ENCODE measurements at regions not wholly inside any gene's neighbourhood (a gene's known extent, or its start where the extent isn't known, plus 50 kb on each side); places are given as distances from the start of the nearest gene placed in this dataset.

- Mint-ChIP-seq H3K27me3 (ENCODE audit: unreplicated experiment) (peaks cover 2% of the 10 kb centered on the region), H3K4me1 (ENCODE audit: unreplicated experiment) (peaks cover 11% of the 10 kb centered on the region), H3K27ac (ENCODE audit: unreplicated experiment) (no peak overlapping the region), H3K9me3 (ENCODE audit: unreplicated experiment) (no peaks in the 10 kb centered on the region), H3K36me3 (ENCODE audit: low read depth, unreplicated experiment) (no peaks in the 10 kb centered on the region), H3K4me3 (ENCODE audit: unreplicated experiment) (no peak overlapping the region)
- no peak for TF ChIP-seq CTCF (IDR thresholded peaks at IDR 0.05; ENCODE audit: unreplicated experiment)
- DNase-seq (ENCODE audit: low spot score) = no peak
Measured at GRCh38 chr4:154081391-154081790, 292.5 kb upstream of the SFRP2 start.

- Mint-ChIP-seq H3K27me3 (ENCODE audit: unreplicated experiment) (no peaks in the 10 kb centered on the region), H3K27ac (ENCODE audit: unreplicated experiment) (no peak overlapping the region), H3K36me3 (ENCODE audit: low read depth, unreplicated experiment) (no peaks in the 10 kb centered on the region), H3K4me3 (ENCODE audit: unreplicated experiment) (no peak overlapping the region), H3K9me3 (ENCODE audit: unreplicated experiment) (no peaks in the 10 kb centered on the region), H3K4me1 (ENCODE audit: unreplicated experiment) (peaks cover 6% of the 10 kb centered on the region)
- no peak for DNase-seq (ENCODE audit: low spot score)
- TF ChIP-seq CTCF (IDR thresholded peaks at IDR 0.05; ENCODE audit: unreplicated experiment) = no peak
Measured at GRCh38 chr4:154078504-154079350, 289.8 kb upstream of the SFRP2 start.

GRCh38 chr4:154076921-154077320, 288.0 kb upstream of the SFRP2 start:
- Mint-ChIP-seq H3K4me3 (ENCODE audit: unreplicated experiment) (no peak overlapping the region), H3K27me3 (ENCODE audit: unreplicated experiment) (peaks cover 2% of the 10 kb centered on the region), H3K4me1 (ENCODE audit: unreplicated experiment) (no peaks in the 10 kb centered on the region), H3K9me3 (ENCODE audit: unreplicated experiment) (no peaks in the 10 kb centered on the region), H3K27ac (ENCODE audit: unreplicated experiment) (no peak overlapping the region), H3K36me3 (ENCODE audit: low read depth, unreplicated experiment) (no peaks in the 10 kb centered on the region)
- no peak for TF ChIP-seq CTCF (IDR thresholded peaks at IDR 0.05; ENCODE audit: unreplicated experiment)
- no peak for DNase-seq (ENCODE audit: low spot score)

GRCh38 chr4:154073107-154073822, 284.4 kb upstream of the SFRP2 start:
- peaks cover 2% of the 10 kb centered on the region for H3K27me3 Mint-ChIP-seq (ENCODE audit: unreplicated experiment)
- H3K36me3 Mint-ChIP-seq (ENCODE audit: low read depth, unreplicated experiment) = no peaks in the 10 kb centered on the region
- no peaks in the 10 kb centered on the region for H3K9me3 Mint-ChIP-seq (ENCODE audit: unreplicated experiment)
- no peak for TF ChIP-seq CTCF (IDR thresholded peaks at IDR 0.05; ENCODE audit: unreplicated experiment)
- H3K4me1 Mint-ChIP-seq (ENCODE audit: unreplicated experiment) = no peaks in the 10 kb centered on the region
- no peak overlapping the region for H3K27ac Mint-ChIP-seq (ENCODE audit: unreplicated experiment)
- no peak overlapping the region for H3K4me3 Mint-ChIP-seq (ENCODE audit: unreplicated experiment)
- DNase-seq (ENCODE audit: low spot score) = no peak

GRCh38 chr4:154067786-154068185, 278.9 kb upstream of the SFRP2 start:
- Mint-ChIP-seq H3K27me3 (ENCODE audit: unreplicated experiment) (peaks cover 2% of the 10 kb centered on the region), H3K9me3 (ENCODE audit: unreplicated experiment) (no peaks in the 10 kb centered on the region), H3K27ac (ENCODE audit: unreplicated experiment) (no peak overlapping the region), H3K36me3 (ENCODE audit: low read depth, unreplicated experiment) (peaks cover 3% of the 10 kb centered on the region), H3K4me1 (ENCODE audit: unreplicated experiment) (no peaks in the 10 kb centered on the region), H3K4me3 (ENCODE audit: unreplicated experiment) (no peak overlapping the region)
- TF ChIP-seq CTCF (IDR thresholded peaks at IDR 0.05; ENCODE audit: unreplicated experiment) = no peak
- no peak for DNase-seq (ENCODE audit: low spot score)
